Kidney tubule cell (primary cell): ENCODE measurements at regions not wholly inside any gene's neighbourhood (a gene's known extent, or its start where the extent isn't known, plus 50 kb on each side); places are given as distances from the start of the nearest gene placed in this dataset.
"Not testable (repeated sequence)": the region's sequence is repeated elsewhere in the genome, so short reads cannot be mapped to it uniquely, and the experiment has no call there.

Experiments used
- DNase-seq: peaks from one replicate; pipeline ENCODE4 v3.0.0-alpha.2; 2018; ENCODE audit warnings: low spot score

- peak; percentile 86 for DNase-seq
Observed at GRCh38 chr17:33838281-33838680, 416.8 kb upstream of the CCL2 start.

- DNase-seq = no peak
Observed at GRCh38 chr17:33847900-33848299, 407.2 kb upstream of the CCL2 start.

GRCh38 chr17:33848433-33848832, 406.7 kb upstream of the CCL2 start:
- no peak for DNase-seq

- peak; percentile 59 for DNase-seq
Observed at GRCh38 chr17:33854596-33854995, 400.5 kb upstream of the CCL2 start.

GRCh38 chr17:33858121-33858520, 397.0 kb upstream of the CCL2 start:
- no peak for DNase-seq

GRCh38 chr17:33858682-33859081, 396.4 kb upstream of the CCL2 start:
- DNase-seq = no peak

GRCh38 chr17:33862772-33863602, 392.1 kb upstream of the CCL2 start:
- no peak for DNase-seq

- no peak for DNase-seq
Observed at GRCh38 chr17:33864758-33865229, 390.3 kb upstream of the CCL2 start.

GRCh38 chr17:33868899-33869298, 386.2 kb upstream of the CCL2 start:
- no peak for DNase-seq

GRCh38 chr17:33870936-33871335, 384.1 kb upstream of the CCL2 start:
- no peak for DNase-seq

- peak; percentile 96 for DNase-seq
Observed at GRCh38 chr17:33871720-33872540, 383.2 kb upstream of the CCL2 start.

GRCh38 chr17:33873201-33873617, 381.9 kb upstream of the CCL2 start:
- DNase-seq = peak; percentile 68

GRCh38 chr17:33874617-33875060, 380.4 kb upstream of the CCL2 start:
- peak; percentile 51 for DNase-seq

GRCh38 chr17:33875973-33876372, 379.1 kb upstream of the CCL2 start:
- no peak for DNase-seq

- not testable (repeated sequence) for DNase-seq
Observed at GRCh38 chr17:33882273-33882672, 372.8 kb upstream of the CCL2 start.

GRCh38 chr17:33882677-33883076, 372.4 kb upstream of the CCL2 start:
- not testable (repeated sequence) for DNase-seq

GRCh38 chr17:33888455-33888854, 366.6 kb upstream of the CCL2 start:
- peak; percentile 46 for DNase-seq

- DNase-seq = no peak
Observed at GRCh38 chr17:33889040-33889439, 366.0 kb upstream of the CCL2 start.

GRCh38 chr17:33889766-33890165, 365.3 kb upstream of the CCL2 start:
- DNase-seq = no peak

GRCh38 chr17:33892717-33893591, 362.1 kb upstream of the CCL2 start:
- DNase-seq = no peak

GRCh38 chr17:33895491-33895890, 359.6 kb upstream of the CCL2 start:
- no peak for DNase-seq

GRCh38 chr17:33896263-33896662, 358.8 kb upstream of the CCL2 start:
- DNase-seq = no peak
